GM08714 (cell line): ENCODE measurements at regions not wholly inside any gene's neighbourhood (a gene's known extent, or its start where the extent isn't known, plus 50 kb on each side); places are given as distances from the start of the nearest gene placed in this dataset.

Source experiments
- H3K4me3 ChIP-seq: fragments of 200-500 bp; sonication (Bioruptor generic); 2 replicates; pipeline ENCODE4 v1.5.1; 2014; ENCODE audit warnings: mild to moderate bottlenecking, low read length, inconsistent platforms
- ZNF274 ChIP-seq: IDR thresholded peaks from 2 replicates; pipeline ENCODE4 v1.6.1; 2012; ENCODE audit warnings: mild to moderate bottlenecking, low read depth, low read length

DNA sequence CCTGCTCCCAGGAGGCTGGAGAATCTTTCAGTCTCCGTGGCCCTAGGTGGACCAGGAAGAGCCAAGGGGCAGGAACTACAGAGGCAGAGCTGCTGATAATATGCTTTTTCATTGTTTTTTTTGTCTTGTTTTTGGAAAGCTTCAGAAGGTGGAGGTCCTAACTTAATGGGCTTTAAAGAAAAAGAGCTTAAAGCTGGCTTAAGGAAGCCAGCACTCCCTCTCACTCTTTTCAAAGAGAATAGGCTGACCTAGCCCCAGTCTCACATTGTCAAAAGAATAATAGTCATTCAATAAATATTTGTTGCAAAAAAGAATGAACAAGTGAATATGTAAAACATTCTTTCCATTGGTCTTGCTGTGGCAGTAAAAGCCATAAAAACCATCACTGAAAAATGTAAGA, 61.0 kb upstream of the RRP15 start:
- TF ChIP-seq ZNF274: no peak
- H3K4me3 ChIP-seq: no peak overlapping the region

- no peak overlapping the region for H3K4me3 ChIP-seq
- TF ChIP-seq ZNF274: no peak
Observed at GRCh38 chr1:218226005-218226404, 59.1 kb upstream of the RRP15 start.
